Effector memory CD8-positive, alpha-beta T cell (primary cell): ENCODE measurements at regions not wholly inside any gene's neighbourhood (a gene's known extent, or its start where the extent isn't known, plus 50 kb on each side); places are given as distances from the start of the nearest gene placed in this dataset.
A peak's percentile ranks its signal among the peaks of the same experiment; 100 is the strongest.

ENCODE experiments used
- ATAC-seq: fragments of 150-1000 bp; cut with Tn5 transposase; replicated peaks from 2 replicates; pipeline ENCODE4 v1.10.0; 2021; ENCODE audit warnings: mild to moderate bottlenecking, moderate library complexity
- DNase-seq, 3 experiments: peaks; one replicate each; pipeline ENCODE4 v3.0.0; 2021
- H3K27ac Mint-ChIP-seq, 2 donors: one replicate each; pipeline ENCODE4 v1.8.0; 2022; ENCODE audit warnings: mild to moderate bottlenecking in 2 of 2, mixed read lengths in 2 of 2, moderate library complexity in 2 of 2
- H3K27me3 Mint-ChIP-seq, 2 donors: one replicate each; pipeline ENCODE4 v1.8.0; 2022; ENCODE audit warnings: mixed read lengths in 2 of 2
- H3K36me3 Mint-ChIP-seq: one replicate; pipeline ENCODE4 v1.8.0; 2022; ENCODE audit warnings: mild to moderate bottlenecking, moderate library complexity, mixed read lengths; ENCODE audit not compliant: insufficient read depth
- H3K4me1 Mint-ChIP-seq, 2 donors: one replicate each; pipeline ENCODE4 v1.8.0; 2022; ENCODE audit warnings: low read depth in 2 of 2, mixed read lengths in 2 of 2
- H3K4me3 Mint-ChIP-seq, 2 donors: one replicate each; pipeline ENCODE4 v1.8.0; 2022; ENCODE audit warnings: mild to moderate bottlenecking in 2 of 2, mixed read lengths in 2 of 2, moderate library complexity in 2 of 2
- H3K9me3 Mint-ChIP-seq, 2 donors: one replicate each; pipeline ENCODE4 v1.8.0; 2022; ENCODE audit warnings: mixed read lengths in 2 of 2

- Mint-ChIP-seq H3K4me1 (peaks cover 1 to 4% of the 10 kb centered on the region in 2 donors), H3K27me3 (peaks cover 22 to 32% of the 10 kb centered on the region in 2 donors), H3K4me3 (no peak overlapping the region), H3K27ac (no peak overlapping the region), H3K9me3 (no peaks in the 10 kb centered on the region), H3K36me3 (no peaks in the 10 kb centered on the region)
- ATAC-seq, result no peak
- no peak for DNase-seq
Observed at GRCh38 chr6:16855460-16855859, 94.2 kb upstream of the ATXN1 start.

DNA sequence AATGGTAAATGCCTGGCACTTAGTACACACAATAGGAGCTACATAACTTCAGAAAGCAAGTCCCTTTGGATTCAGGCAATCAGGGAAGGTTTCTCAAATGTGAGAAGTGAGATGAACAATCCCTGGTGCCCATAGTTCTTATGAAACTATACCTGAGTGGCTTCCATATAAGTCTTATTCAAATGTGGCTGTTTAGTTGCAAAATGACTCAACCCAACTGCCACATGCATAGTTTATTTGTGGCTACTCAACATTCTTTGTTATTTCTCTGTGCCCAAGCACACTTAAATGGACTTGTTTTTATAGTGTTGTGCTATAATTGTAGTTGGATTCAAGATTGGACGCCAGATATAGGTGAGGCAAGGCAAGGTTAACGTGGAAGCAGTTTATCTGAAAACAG is 93.7 kb upstream of the ATXN1 start:
- Mint-ChIP-seq H3K4me1 (peaks cover 1 to 4% of the 10 kb centered on the region in 2 donors), H3K27ac (no peak overlapping the region)

DNA sequence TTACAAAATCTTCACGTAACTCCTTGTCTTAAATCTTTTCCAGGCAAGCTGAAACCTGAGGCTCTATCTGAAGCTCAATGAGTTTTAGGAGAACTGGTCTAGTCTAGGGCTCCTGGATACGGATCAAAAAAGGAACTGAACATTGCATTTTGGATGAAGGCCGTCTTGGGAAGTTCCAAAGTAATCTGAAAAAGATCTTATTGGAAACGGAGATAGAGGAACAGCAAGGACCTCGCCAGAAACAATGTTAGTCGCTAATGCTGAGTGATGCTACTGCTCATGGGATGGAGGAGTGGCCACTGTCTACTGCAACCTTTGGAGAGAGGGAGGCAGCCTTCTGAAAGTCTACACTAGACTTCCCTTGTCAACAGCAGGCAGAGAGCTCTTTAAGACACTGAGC is 91.4 kb upstream of the ATXN1 start:
- Mint-ChIP-seq H3K36me3 (no peaks in the 10 kb centered on the region), H3K27ac (no peak overlapping the region), H3K4me3 (no peak overlapping the region), H3K4me1 (peaks cover 0 to 8% of the 10 kb centered on the region in 2 donors), H3K27me3 (peaks cover 28 to 47% of the 10 kb centered on the region in 2 donors), H3K9me3 (no peaks in the 10 kb centered on the region)
- DNase-seq (no peak), ATAC-seq (no peak)

More for the DNA sequence above, 93.7 kb upstream of the ATXN1 start:
- no peak for DNase-seq
- Mint-ChIP-seq H3K4me3 (no peak overlapping the region), H3K27me3 (peaks cover 22 to 33% of the 10 kb centered on the region in 2 donors), H3K36me3 (no peaks in the 10 kb centered on the region), H3K9me3 (no peaks in the 10 kb centered on the region)
- no peak for ATAC-seq

GRCh38 chr6:16851758-16852157 is 90.5 kb upstream of the ATXN1 start:
- DNase-seq (no peak), ATAC-seq (no peak)
- H3K4me3 Mint-ChIP-seq, result no peak overlapping the region
- no peaks in the 10 kb centered on the region for H3K9me3 Mint-ChIP-seq
- H3K36me3 Mint-ChIP-seq, result no peaks in the 10 kb centered on the region
- peaks cover 0 to 8% of the 10 kb centered on the region in 2 donors for H3K4me1 Mint-ChIP-seq
- H3K27ac Mint-ChIP-seq, result no peak overlapping the region
- H3K27me3 Mint-ChIP-seq, result peaks cover 28 to 49% of the 10 kb centered on the region in 2 donors

DNA sequence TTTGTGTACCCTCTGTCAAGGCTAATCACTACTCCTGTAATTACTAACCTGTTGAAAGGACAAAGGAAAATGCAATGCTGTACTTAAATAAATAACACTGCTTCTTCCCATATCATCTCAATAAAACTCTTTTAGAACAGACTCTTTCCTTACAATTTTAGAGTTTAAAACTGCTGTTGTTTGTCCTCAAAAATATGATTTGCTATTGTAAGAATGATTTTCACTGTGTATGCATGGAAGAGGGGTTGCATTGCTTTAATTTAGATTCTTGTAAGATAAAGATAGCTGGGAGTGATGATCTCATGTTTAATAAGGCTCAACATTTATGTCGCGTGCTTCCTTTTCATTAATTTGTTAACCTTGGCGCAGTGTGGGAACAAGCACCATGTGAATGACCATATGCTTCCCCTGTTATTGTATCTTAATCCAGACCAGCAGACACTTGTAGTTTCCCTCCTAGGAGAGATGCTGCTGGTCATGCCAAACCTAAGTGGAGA is 89.8 kb upstream of the ATXN1 start:
- Mint-ChIP-seq H3K9me3 (no peaks in the 10 kb centered on the region), H3K27ac (no peak overlapping the region), H3K27me3 (peaks cover 28 to 47% of the 10 kb centered on the region in 2 donors), H3K4me3 (no peak overlapping the region), H3K4me1 (peaks cover 0 to 8% of the 10 kb centered on the region in 2 donors), H3K36me3 (no peaks in the 10 kb centered on the region)
- no peak for DNase-seq
- no peak for ATAC-seq

GRCh38 chr6:16850681-16851026 is 89.4 kb upstream of the ATXN1 start:
- peaks cover 28 to 43% of the 10 kb centered on the region in 2 donors for H3K27me3 Mint-ChIP-seq
- no peak overlapping the region for H3K4me3 Mint-ChIP-seq
- DNase-seq, result no peak
- peaks cover 0 to 8% of the 10 kb centered on the region in 2 donors for H3K4me1 Mint-ChIP-seq
- H3K9me3 Mint-ChIP-seq, result no peaks in the 10 kb centered on the region
- H3K36me3 Mint-ChIP-seq, result no peaks in the 10 kb centered on the region
- H3K27ac Mint-ChIP-seq, result no peak overlapping the region
- no peak for ATAC-seq

- Mint-ChIP-seq H3K4me3 (no peak overlapping the region), H3K36me3 (no peaks in the 10 kb centered on the region), H3K27ac (no peak overlapping the region), H3K27me3 (peaks cover 28 to 42% of the 10 kb centered on the region in 2 donors), H3K4me1 (peaks cover 0 to 8% of the 10 kb centered on the region in 2 donors), H3K9me3 (no peaks in the 10 kb centered on the region)
- no peak for ATAC-seq
- no peak for DNase-seq
Observed at GRCh38 chr6:16849988-16850680, 88.9 kb upstream of the ATXN1 start.

GRCh38 chr6:16849280-16849987 is 88.2 kb upstream of the ATXN1 start:
- DNase-seq (no peak), ATAC-seq (peak; percentile 40)
- Mint-ChIP-seq H3K36me3 (no peaks in the 10 kb centered on the region), H3K27me3 (peaks cover 28 to 43% of the 10 kb centered on the region in 2 donors), H3K27ac (no peak overlapping the region), H3K4me3 (no peak overlapping the region), H3K9me3 (no peaks in the 10 kb centered on the region), H3K4me1 (peaks cover 0 to 8% of the 10 kb centered on the region in 2 donors)

DNA sequence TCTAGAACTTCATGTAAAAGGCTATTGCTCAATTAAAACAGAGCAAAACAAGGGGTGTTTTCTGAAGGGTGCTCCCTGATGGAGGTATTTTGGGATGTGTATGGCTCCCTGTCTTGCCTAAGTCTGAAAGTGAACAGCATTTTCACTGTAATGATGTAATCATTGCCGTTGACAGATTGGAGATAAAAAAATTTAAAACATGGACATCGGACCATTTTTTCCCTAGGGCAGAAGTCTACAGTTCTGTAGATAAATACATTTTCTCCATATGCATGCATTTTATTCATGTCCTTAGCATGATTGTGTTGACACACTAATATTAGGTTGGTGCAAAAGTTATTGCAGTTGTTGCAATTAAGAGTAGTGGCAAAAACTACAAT is 85.1 kb upstream of the ATXN1 start:
- Mint-ChIP-seq H3K9me3 (no peaks in the 10 kb centered on the region), H3K27me3 (peaks cover 12 to 33% of the 10 kb centered on the region in 2 donors), H3K4me3 (no peak overlapping the region), H3K4me1 (peaks cover 0 to 8% of the 10 kb centered on the region in 2 donors), H3K36me3 (no peaks in the 10 kb centered on the region), H3K27ac (no peak overlapping the region)
- ATAC-seq (no peak), DNase-seq (no peak)

DNA sequence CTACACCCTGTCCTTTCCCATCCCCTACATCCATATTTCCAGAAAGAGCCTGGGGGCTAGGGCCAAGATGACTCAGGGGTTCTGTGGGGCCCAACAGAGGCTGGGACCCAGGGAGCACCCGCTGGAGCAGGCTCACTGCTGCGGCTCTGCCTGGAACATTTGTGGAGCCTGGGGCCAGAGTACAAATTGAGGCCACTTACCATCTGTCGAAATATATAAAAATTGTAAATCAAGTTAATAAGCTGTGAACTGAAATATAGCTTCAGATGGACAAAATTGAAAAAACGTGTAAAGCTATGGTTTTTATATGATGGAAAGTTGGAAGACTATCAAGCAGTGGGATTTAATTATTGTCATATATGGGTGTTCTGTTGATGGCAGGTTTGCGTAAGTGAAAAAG is 82.9 kb upstream of the ATXN1 start:
- no peak for DNase-seq
- H3K27me3 Mint-ChIP-seq, result peaks cover 0 to 23% of the 10 kb centered on the region in 2 donors

DNA sequence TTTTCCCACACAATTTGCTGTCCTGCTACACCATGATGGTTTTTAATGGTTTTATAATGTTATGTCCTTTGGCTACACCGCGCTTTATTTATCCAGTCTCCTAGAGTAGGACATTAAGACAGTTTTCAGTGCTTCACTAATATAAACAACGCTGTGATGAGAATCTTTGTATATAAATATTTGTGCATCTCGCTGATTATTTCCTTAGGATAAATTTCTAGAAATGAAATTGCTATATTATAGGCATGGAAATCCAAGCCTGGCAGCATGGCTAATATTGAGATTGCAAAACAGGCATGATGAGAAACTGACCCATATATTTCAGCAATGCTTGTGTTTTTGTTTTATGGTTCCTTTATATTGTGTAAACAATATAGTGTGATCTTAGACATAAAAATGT is 81.4 kb upstream of the ATXN1 start:
- H3K27ac Mint-ChIP-seq, result no peak overlapping the region
- no peaks in the 10 kb centered on the region for H3K9me3 Mint-ChIP-seq
- peaks cover 0 to 9% of the 10 kb centered on the region in 2 donors for H3K27me3 Mint-ChIP-seq
- peaks cover 7 to 11% of the 10 kb centered on the region in 2 donors for H3K4me1 Mint-ChIP-seq
- ATAC-seq (no peak), DNase-seq (no peak)
- H3K36me3 Mint-ChIP-seq, result no peaks in the 10 kb centered on the region
- no peak overlapping the region for H3K4me3 Mint-ChIP-seq

More for the DNA sequence above, 82.9 kb upstream of the ATXN1 start:
- Mint-ChIP-seq H3K4me3 (no peak overlapping the region), H3K9me3 (no peaks in the 10 kb centered on the region), H3K27ac (no peak overlapping the region), H3K4me1 (peaks cover 0 to 2% of the 10 kb centered on the region in 2 donors), H3K36me3 (no peaks in the 10 kb centered on the region)
- ATAC-seq, result no peak

- DNase-seq (no peak), ATAC-seq (no peak)
- Mint-ChIP-seq H3K27me3 (peaks cover 0 to 7% of the 10 kb centered on the region in 2 donors), H3K36me3 (no peaks in the 10 kb centered on the region), H3K4me3 (no peak overlapping the region), H3K9me3 (no peaks in the 10 kb centered on the region), H3K27ac (no peak overlapping the region), H3K4me1 (peaks cover 19 to 26% of the 10 kb centered on the region in 2 donors)
Observed at GRCh38 chr6:16841241-16841640, 80.0 kb upstream of the ATXN1 start.

DNA sequence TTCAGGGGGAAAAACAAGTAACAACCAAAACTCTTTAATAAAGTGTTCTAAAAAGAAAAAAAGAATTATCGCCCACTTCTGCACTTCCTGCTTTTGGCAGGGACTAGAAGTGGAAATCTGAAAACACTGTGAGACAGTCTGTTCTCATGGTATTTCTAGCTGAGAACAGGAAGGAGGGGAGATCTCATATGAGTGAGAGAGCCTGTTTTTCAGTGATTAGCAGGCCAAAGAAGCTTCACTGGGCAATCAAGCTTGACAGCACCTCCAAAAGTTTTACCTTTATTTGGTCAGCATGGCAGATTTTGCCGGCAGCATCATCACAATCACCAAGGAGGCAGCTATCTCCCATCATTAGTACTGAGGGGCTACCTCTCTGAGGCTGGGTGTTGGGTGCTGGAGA is 79.5 kb upstream of the ATXN1 start:
- Mint-ChIP-seq H3K4me3 (no peak overlapping the region), H3K27ac (no peak overlapping the region), H3K4me1 (peaks cover 19 to 28% of the 10 kb centered on the region in 2 donors), H3K27me3 (peaks cover 0 to 7% of the 10 kb centered on the region in 2 donors), H3K36me3 (no peaks in the 10 kb centered on the region), H3K9me3 (no peaks in the 10 kb centered on the region)
- ATAC-seq, result no peak
- DNase-seq, result no peak

- no peak for ATAC-seq
- H3K4me1 Mint-ChIP-seq, result peaks cover 19 to 28% of the 10 kb centered on the region in 2 donors
- no peak for DNase-seq
- no peak overlapping the region for H3K4me3 Mint-ChIP-seq
- H3K36me3 Mint-ChIP-seq, result no peaks in the 10 kb centered on the region
- peaks cover 0 to 7% of the 10 kb centered on the region in 2 donors for H3K27me3 Mint-ChIP-seq
- H3K27ac Mint-ChIP-seq, result peak overlapping the region in 1 of 2 donors; percentile 5
- H3K9me3 Mint-ChIP-seq, result no peaks in the 10 kb centered on the region
Observed at GRCh38 chr6:16840291-16840690, 79.0 kb upstream of the ATXN1 start.
